OCI-LY7 (cell line): ENCODE measurements at regions not wholly inside any gene's neighbourhood (a gene's known extent, or its start where the extent isn't known, plus 50 kb on each side); places are given as distances from the start of the nearest gene placed in this dataset.

Experiments
- BruUV-seq: library from RNA; stranded (reverse); fragments of 400-500 nt; replicated peaks from 2 replicates; lab custom pipeline; 2021; lab: Mats Ljungman, UMichigan
- CTCF ChIA-PET: fragments of 300-600 bp; sonication (Branson Sonifier 250); formaldehyde crosslinking; loops from one replicate; lab custom pipeline; 2022; ENCODE audit warnings: antibody characterized with exemption; ENCODE audit not compliant: unreplicated experiment; lab: Charles Lee
- POLR2A ChIA-PET: fragments of 300-600 bp; sonication (Branson Sonifier 250); formaldehyde crosslinking; loops from one replicate; lab custom pipeline; 2022; ENCODE audit warnings: antibody characterized with exemption; lab: Charles Lee
- DNase-seq: peaks from one replicate; pipeline ENCODE4 v3.0.0-alpha.2; 2015; ENCODE audit warnings: low spot score
- H2AFZ ChIP-seq: fragments of 200-600 bp; sonication (generic), shearing (Covaris generic); 2 replicates; pipeline ENCODE4 v1.6.1; 2014; ENCODE audit warnings: mild to moderate bottlenecking, antibody characterized with exemption, low read length, moderate library complexity
- H3K27ac ChIP-seq: fragments of 200-600 bp; sonication (generic); 2 replicates; pipeline ENCODE4 v1.5.1; 2014; ENCODE audit warnings: mixed run types, low read depth, mild to moderate bottlenecking, moderate library complexity, low read length, inconsistent platforms; ENCODE audit not compliant: poor library complexity, severe bottlenecking
- H3K36me3 ChIP-seq: fragments of 200-600 bp; sonication (generic); 2 replicates; pipeline ENCODE4 v1.6.1; 2014; ENCODE audit warnings: mild to moderate bottlenecking, antibody characterized with exemption, low read length, moderate library complexity, mixed read lengths; ENCODE audit not compliant: insufficient read depth
- H3K4me1 ChIP-seq: fragments of 200-600 bp; sonication (generic); 2 replicates; pipeline ENCODE4 v1.5.1; 2014; ENCODE audit warnings: mild to moderate bottlenecking, low read length; ENCODE audit not compliant: insufficient read depth, poor library complexity, severe bottlenecking
- H3K4me2 ChIP-seq: fragments of 200-600 bp; sonication (generic); 2 replicates; pipeline ENCODE4 v1.6.1; 2014; ENCODE audit warnings: mild to moderate bottlenecking, low read length
- H3K4me3 ChIP-seq: fragments of 200-600 bp; sonication (generic); 2 replicates; pipeline ENCODE4 v1.5.1; 2014; ENCODE audit warnings: mild to moderate bottlenecking, low read depth, low read length; ENCODE audit not compliant: poor library complexity, severe bottlenecking
- H3K79me2 ChIP-seq: fragments of 200-600 bp; sonication (generic); 2 replicates; pipeline ENCODE4 v1.6.1; 2016; ENCODE audit warnings: low read depth, mild to moderate bottlenecking, low read length, moderate library complexity, mixed read lengths; ENCODE audit not compliant: insufficient read depth
- H3K9me2 ChIP-seq: fragments of 200-600 bp; sonication (generic); 2 replicates; pipeline ENCODE4 v1.6.1; 2016; ENCODE audit warnings: mild to moderate bottlenecking, low read length, mixed read lengths; ENCODE audit not compliant: insufficient read depth
- H3K9me3 ChIP-seq: fragments of 200-600 bp; sonication (generic); 2 replicates; pipeline ENCODE4 v1.6.1; 2014; ENCODE audit warnings: mild to moderate bottlenecking, mixed run types, low read length, mixed read lengths
- H4K20me1 ChIP-seq: fragments of 200-600 bp; sonication (generic); 2 replicates; pipeline ENCODE4 v1.6.1; 2014; ENCODE audit warnings: mild to moderate bottlenecking, antibody characterized with exemption, low read length, moderate library complexity, mixed read lengths; ENCODE audit not compliant: insufficient read depth
- EZH2phosphoT487 ChIP-seq: fragments of 200-600 bp; sonication (generic); IDR thresholded peaks from 2 replicates; pipeline ENCODE4 v1.6.1; 2018; ENCODE audit warnings: low read depth, borderline replicate concordance, mild to moderate bottlenecking, mixed run types, antibody characterized with exemption, low read length, moderate library complexity, mixed read lengths
- intact Hi-C: fragments of 100-400 bp; cut with micrococcal nuclease; formaldehyde crosslinking; loops from one replicate; pipeline ENCODE4 v1.10.0; 2022; ENCODE audit not compliant: unreplicated experiment
- TF ChIP-seq, protein P1 (sequence below): fragments of 200-600 bp; sonication (generic); conservative IDR thresholded peaks from 2 replicates; pipeline ENCODE4 v1.5.1; 2014; ENCODE audit warnings: mild to moderate bottlenecking, antibody characterized with exemption, low read length, moderate library complexity, mixed read lengths

DNA sequence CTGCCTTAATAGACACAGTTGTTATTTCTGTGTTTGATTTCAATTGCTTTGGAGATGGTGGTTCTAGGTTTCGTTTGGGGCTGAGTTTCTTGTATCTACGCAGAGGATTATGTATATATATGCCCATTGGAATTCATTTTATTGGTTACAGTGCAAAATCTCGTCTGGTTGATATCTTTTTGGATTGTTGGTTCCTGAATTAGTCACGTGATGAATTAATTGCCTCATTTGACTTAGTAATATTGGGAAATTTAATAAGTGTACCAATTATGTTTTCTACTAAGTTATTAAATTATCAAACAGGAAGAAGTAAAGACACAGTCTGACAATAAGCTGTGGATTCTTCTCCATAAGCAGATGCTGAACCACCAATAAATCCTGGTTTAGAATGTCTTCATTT lies 467.9 kb upstream of the TENM3 start:
- Histone ChIP-seq H2AFZ (no peak overlapping the region), H3K9me3 (no peaks in the 10 kb centered on the region), H3K79me2 (no peaks in the 10 kb centered on the region), H3K4me2 (no peak overlapping the region), H4K20me1 (no peaks in the 10 kb centered on the region), H3K4me1 (no peaks in the 10 kb centered on the region), H3K36me3 (no peaks in the 10 kb centered on the region), H3K27ac (no peak overlapping the region), H3K4me3 (no peak overlapping the region), H3K9me2 (no peaks in the 10 kb centered on the region)
- BruUV-seq: no TSS peak
- POLR2A ChIA-PET: no interaction called here
- CTCF ChIA-PET: no interaction called here
- no peak for DNase-seq
- no peak for TF ChIP-seq EZH2phosphoT487
- TF ChIP-seq, protein P1, sequence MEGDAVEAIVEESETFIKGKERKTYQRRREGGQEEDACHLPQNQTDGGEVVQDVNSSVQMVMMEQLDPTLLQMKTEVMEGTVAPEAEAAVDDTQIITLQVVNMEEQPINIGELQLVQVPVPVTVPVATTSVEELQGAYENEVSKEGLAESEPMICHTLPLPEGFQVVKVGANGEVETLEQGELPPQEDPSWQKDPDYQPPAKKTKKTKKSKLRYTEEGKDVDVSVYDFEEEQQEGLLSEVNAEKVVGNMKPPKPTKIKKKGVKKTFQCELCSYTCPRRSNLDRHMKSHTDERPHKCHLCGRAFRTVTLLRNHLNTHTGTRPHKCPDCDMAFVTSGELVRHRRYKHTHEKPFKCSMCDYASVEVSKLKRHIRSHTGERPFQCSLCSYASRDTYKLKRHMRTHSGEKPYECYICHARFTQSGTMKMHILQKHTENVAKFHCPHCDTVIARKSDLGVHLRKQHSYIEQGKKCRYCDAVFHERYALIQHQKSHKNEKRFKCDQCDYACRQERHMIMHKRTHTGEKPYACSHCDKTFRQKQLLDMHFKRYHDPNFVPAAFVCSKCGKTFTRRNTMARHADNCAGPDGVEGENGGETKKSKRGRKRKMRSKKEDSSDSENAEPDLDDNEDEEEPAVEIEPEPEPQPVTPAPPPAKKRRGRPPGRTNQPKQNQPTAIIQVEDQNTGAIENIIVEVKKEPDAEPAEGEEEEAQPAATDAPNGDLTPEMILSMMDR: no peak
- intact Hi-C loops: no loop called here

DNA sequence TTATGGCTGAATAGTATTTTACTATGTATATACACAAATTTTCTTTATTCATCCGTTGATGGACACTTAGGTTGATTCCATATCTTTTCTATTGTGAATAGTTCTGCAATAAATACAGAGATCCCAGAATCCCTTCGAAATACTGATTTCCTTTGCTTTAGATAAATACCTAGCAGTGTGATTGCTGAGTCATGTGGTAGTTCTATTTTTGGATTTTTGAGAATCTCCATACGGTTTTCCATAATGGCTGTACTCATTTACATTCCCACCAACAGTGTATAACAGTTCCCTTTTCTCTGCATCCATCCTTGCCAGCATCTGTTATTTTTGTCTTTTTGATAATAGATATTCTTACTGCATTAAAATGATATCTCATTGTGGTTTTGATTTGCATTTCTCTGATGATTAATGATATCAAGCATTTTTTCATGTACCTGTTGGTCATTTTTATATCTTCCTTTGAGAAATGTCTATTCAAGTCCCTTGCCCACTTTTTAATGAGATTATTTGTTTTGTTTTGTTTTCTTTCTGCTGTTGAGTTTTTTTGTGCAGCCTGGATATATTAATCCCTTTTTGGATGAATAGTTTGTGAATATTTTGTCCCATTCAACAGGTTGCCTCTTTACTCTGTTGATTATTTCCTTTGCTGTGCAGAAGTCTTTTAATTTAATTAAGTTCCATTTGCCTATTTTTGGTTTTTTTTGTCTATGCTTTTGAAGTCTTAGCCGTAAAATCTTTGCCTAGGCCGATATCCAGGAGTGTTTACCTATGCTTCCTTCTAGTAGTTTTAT lies 466.7 kb upstream of the TENM3 start:
- Histone ChIP-seq H3K27ac (no peak overlapping the region), H3K4me3 (no peak overlapping the region), H3K79me2 (no peaks in the 10 kb centered on the region), H3K4me2 (no peak overlapping the region), H2AFZ (no peak overlapping the region), H3K4me1 (no peaks in the 10 kb centered on the region), H3K9me3 (no peaks in the 10 kb centered on the region), H3K36me3 (no peaks in the 10 kb centered on the region), H4K20me1 (no peaks in the 10 kb centered on the region), H3K9me2 (no peaks in the 10 kb centered on the region)
- BruUV-seq: no TSS peak
- intact Hi-C loops: no loop called here
- CTCF ChIA-PET: no interaction called here
- no peak for DNase-seq
- TF ChIP-seq, protein P1: no peak
- TF ChIP-seq EZH2phosphoT487: no peak
- POLR2A ChIA-PET: no interaction called here

DNA sequence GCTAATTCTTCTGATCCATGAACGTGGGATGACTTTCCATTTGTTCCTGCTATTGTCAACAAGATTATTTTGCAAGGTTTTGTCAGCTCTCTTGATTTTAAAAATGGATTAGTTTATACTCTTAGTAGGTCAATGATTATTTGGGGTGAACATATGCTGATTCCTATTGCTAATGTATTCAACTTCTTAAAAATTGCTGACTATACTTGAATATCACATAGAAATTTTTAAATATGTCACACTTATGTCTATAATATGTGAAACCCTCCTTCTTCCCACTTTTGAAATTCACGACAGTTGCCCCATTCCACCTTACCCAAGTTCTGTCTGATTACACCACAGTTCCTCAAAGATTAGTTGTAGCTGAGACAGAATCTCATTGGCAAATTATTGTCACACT lies 465.7 kb upstream of the TENM3 start:
- no peak for DNase-seq
- intact Hi-C loops: no loop called here
- Histone ChIP-seq H3K4me3 (no peak overlapping the region), H4K20me1 (no peaks in the 10 kb centered on the region), H3K4me2 (no peak overlapping the region), H3K79me2 (no peaks in the 10 kb centered on the region), H3K27ac (no peak overlapping the region), H3K4me1 (no peaks in the 10 kb centered on the region), H3K9me3 (no peaks in the 10 kb centered on the region), H2AFZ (no peak overlapping the region), H3K36me3 (no peaks in the 10 kb centered on the region), H3K9me2 (no peaks in the 10 kb centered on the region)
- CTCF ChIA-PET: no interaction called here
- BruUV-seq: no TSS peak
- POLR2A ChIA-PET: no interaction called here
- TF ChIP-seq EZH2phosphoT487: no peak
- TF ChIP-seq, protein P1: no peak
